GM10248 (cell line): ENCODE measurements at regions not wholly inside any gene's neighbourhood (a gene's known extent, or its start where the extent isn't known, plus 50 kb on each side); places are given as distances from the start of the nearest gene placed in this dataset.

Experiments
- CTCF ChIA-PET: fragments of 300-600 bp; sonication (Branson Sonifier 250); formaldehyde crosslinking; extraction: SDS; loops from one replicate; lab custom pipeline; 2021; ENCODE audit warnings: antibody characterized with exemption; lab: Yijun Ruan, JAX
- POLR2A ChIA-PET: fragments of 350-650 bp; sonication (Branson Sonifier 250); formaldehyde crosslinking; extraction: SDS; loops from one replicate; lab custom pipeline; 2020; ENCODE audit warnings: antibody characterized with exemption; lab: Yijun Ruan, JAX
- DNase-seq: peaks from one replicate; pipeline ENCODE4 v3.0.0; 2012; ENCODE audit errors: extremely low spot score
- CTCF ChIP-seq: IDR thresholded peaks from 2 replicates; pipeline ENCODE4 v1.5.1; 2012; ENCODE audit warnings: mild to moderate bottlenecking, low read depth; ENCODE audit errors: extremely low read depth, missing control alignments, control extremely low read depth

GRCh38 chr19:31699421-31699820 is 350.2 kb upstream of the TSHZ3 start:
- ChIA-PET POLR2A (no interaction called here), CTCF (no interaction called here)
- no peak for TF ChIP-seq CTCF
- DNase-seq, result no peak

- DNase-seq, result no peak
- CTCF ChIA-PET, result no interaction called here
- POLR2A ChIA-PET, result no interaction called here
- no peak for TF ChIP-seq CTCF
Observed at GRCh38 chr19:31701146-31701545, 351.9 kb upstream of the TSHZ3 start.

- CTCF ChIA-PET, result no interaction called here
- DNase-seq, result no peak
- POLR2A ChIA-PET, result no interaction called here
- TF ChIP-seq CTCF, result no peak
Observed at GRCh38 chr19:31705656-31706055, 356.4 kb upstream of the TSHZ3 start.

GRCh38 chr19:31706131-31706530 is 356.9 kb upstream of the TSHZ3 start:
- TF ChIP-seq CTCF, result no peak
- POLR2A ChIA-PET, result no interaction called here
- no peak for DNase-seq
- CTCF ChIA-PET, result no interaction called here

GRCh38 chr19:31706691-31707620 is 357.7 kb upstream of the TSHZ3 start:
- TF ChIP-seq CTCF, result no peak
- ChIA-PET CTCF (no interaction called here), POLR2A (no interaction called here)
- no peak for DNase-seq

- TF ChIP-seq CTCF, result no peak
- CTCF ChIA-PET, result no interaction called here
- DNase-seq, result no peak
- POLR2A ChIA-PET, result no interaction called here
Observed at GRCh38 chr19:31708520-31708919, 359.3 kb upstream of the TSHZ3 start.

- CTCF ChIA-PET, result no interaction called here
- DNase-seq, result no peak
- POLR2A ChIA-PET, result no interaction called here
- no peak for TF ChIP-seq CTCF
Observed at GRCh38 chr19:31709476-31709875, 360.2 kb upstream of the TSHZ3 start.
